Stimulated activated CD8-positive, alpha-beta memory T cell treated with anti-CD3 and anti-CD28 coated beads, Interleukin-7, amount 100 ng/mL, for 1 hour (primary cell): ENCODE measurements at regions not wholly inside any gene's neighbourhood (a gene's known extent, or its start where the extent isn't known, plus 50 kb on each side); places are given as distances from the start of the nearest gene placed in this dataset.

Experiments
- DNase-seq, 2 donors: peaks; one replicate each; pipeline ENCODE4 v3.0.0-alpha.2; 2020; ENCODE audit warnings: low read depth in 2 of 2

- no peak for DNase-seq
Measured at GRCh38 chr4:155616117-155616516, 50.5 kb upstream of the GUCY1A1 start.

- no peak for DNase-seq
Measured at GRCh38 chr4:155615081-155615887, 51.4 kb upstream of the GUCY1A1 start.

DNA sequence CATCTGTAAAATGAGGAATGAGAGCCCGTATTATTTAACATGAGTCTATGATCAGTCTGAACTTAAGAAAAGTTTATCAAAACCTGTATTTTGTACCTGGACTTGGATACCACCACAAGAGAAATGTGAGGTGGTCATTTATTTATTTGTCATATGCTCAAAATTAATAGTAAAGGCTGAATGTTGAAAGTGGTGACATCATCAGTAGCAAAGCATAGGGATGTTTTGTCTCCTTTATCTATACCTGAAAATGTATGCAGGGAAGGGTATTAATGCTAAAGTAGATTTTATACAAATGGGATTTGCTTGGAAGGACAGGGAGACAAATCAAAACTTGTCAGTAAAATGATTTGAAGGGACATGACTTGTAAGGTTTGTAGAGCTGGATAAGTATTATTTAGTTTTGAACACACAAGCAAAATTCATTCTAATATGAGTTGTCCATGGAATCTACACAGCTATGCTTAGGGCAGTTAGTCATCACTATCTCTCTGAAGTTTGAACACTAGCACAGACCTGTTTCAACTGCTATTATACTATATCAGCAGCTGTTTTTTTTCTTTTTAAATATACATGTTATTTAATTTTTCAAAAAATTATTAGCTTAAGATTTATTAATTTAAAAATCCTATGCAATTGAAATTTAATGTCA is 52.4 kb upstream of the GUCY1A1 start:
- DNase-seq: no peak

DNA sequence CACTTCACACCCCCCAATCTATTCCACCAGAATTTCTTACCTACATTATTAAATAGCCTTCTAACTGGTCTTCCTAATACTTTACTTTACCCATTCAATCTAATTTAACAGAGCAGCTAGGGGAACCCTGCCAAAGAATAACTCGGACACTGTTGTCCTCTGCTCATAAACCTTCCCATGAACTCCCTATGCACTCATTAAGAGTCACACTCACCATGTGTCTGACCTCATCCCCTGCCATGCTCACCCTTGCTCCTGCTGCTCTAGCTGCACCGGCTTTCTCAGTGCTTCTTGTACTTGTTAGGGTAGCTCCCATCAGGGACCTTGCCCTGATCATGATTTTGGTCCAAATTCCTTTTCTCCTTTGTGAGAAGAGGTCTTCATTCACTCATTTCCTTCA is 54.6 kb upstream of the GUCY1A1 start:
- DNase-seq: no peak

DNA sequence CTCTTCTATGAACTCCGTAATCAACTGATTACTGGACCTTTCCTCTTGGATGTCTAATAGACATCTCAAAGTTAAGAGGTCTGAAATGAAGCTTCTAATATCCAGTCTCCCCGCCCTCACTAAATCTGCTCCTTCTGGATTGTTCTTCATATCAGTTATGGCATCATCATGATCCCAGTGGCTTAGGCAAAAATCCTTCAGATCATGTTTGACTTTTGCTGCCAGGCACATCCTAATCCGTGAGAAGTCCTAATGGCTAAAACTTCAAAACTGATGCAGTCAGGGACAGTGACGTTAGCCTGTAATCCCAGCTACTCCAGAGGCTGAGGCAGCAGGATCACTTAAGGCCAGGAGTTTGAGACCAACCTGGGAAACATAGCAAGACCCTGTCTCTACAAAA is 55.1 kb upstream of the GUCY1A1 start:
- DNase-seq: no peak

GRCh38 chr4:155610143-155610542 is 56.5 kb upstream of the GUCY1A1 start:
- no peak for DNase-seq

DNA sequence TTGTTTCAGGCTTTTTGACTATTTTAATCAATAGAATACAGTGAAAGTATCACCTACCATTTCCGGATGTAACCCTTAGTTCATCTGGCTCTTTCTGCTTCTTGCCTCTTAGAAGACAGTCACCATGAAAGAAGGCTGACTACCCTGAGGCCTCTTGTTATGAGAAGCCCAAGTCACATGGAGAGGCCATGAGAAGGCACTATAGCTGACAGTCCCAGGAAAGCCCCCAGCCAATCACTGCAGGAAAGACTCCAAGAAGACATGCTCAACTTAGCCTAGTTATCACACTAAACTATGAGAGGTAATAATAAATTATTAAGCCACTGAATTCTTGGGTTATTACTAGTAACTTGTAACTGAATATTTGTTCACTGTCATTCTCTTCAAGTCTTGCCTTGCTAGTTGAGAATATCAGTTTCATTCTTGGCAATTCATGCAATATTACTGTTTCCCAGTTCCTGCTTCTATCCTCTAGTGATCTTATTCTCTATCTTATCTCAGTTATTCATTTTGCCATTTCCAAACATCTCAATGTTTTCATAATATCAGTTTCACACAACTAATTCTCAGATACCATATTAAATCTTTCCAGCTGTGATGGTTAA is 57.1 kb upstream of the GUCY1A1 start:
- no peak for DNase-seq

- DNase-seq: no peak
Measured at GRCh38 chr4:155608225-155608885, 58.3 kb upstream of the GUCY1A1 start.

DNA sequence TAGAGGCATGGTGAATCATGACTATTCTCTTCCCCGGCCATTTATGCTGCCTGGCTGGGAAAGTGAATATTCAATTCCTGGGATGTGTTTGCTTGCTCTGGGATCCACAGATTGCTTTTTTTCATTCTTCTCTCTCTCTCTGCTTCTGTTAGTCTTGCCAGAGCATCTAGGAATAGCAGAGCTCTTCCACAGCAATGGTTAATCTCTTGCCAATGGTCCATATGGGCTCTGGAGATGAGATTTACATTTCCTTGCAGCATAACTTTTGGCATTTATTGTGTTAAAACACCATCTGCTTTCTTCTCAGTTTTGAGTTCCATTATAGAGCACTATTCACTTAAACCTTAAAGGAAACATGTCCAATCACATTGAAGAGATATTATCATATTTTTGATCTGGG is 59.2 kb upstream of the GUCY1A1 start:
- no peak for DNase-seq

DNA sequence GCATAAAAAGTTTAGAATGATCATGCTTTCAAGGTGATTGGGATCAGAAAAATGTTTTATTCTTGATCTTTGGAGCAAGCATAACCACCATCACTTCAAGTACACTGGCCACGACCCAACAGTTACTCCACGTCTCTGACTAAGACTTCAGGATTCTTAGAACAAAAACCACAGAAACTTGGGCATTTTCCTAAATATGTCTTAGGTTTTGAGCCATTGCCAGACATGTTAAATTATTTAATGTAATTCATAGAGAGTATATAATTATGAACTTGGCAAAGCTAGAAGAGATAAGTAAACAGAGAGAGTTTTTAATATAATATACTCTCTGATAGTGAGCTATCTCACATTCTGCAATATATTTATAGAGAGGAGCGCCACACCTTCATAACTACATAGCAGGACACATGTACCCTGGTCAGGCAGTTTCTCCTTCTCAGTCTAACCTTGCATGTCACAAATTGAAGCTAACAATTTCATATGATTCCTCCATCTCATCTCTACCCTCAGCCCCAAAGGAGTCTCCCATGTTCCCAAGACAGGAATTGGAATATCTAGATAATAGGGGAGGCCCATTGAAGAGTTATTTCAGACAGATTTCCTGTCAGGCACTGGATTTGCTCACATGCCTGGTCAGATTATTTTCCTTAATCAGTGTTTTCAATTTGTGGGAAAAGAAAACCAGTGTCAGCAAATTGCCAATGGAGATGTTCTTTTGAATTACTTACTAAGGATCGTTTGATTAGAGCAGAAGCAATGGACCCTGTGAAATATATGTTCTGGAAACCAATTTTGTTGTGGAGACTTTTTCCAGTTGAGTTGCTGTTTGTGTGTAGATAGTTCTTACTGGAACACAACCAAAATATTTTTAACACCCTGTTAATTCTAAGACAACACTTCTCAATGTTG is 61.7 kb upstream of the GUCY1A1 start:
- DNase-seq: no peak

DNA sequence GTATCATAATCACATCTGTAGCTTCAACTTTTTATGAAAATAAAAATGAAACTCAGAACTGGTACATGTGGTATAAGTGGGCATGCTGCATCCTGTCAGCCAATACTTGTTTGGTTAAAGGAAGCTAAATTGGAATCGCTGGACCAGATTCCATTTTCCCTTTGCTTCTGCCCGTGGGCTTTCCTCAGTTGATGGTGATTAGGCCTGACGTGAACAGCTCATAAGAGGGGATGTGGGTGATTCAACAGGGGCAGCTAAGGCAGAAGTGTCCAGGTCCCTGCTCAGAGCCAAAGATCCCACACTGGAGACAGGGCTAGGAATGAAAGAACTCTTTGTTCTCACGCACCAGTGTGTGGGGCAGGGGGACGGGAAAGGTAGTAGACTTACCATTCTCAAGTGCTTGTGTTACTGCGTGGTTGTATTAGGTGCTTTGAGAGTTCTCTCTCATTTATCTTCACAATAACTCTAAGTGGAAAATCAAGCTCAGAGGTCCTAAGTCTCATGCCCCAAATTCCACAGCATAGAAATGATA is 63.2 kb upstream of the GUCY1A1 start:
- no peak for DNase-seq

GRCh38 chr4:155602351-155603140 is 64.1 kb upstream of the GUCY1A1 start:
- no peak for DNase-seq

- DNase-seq: no peak
Measured at GRCh38 chr4:155600244-155600643, 66.4 kb upstream of the GUCY1A1 start.

- no peak for DNase-seq
Measured at GRCh38 chr4:155599596-155599995, 67.1 kb upstream of the GUCY1A1 start.

DNA sequence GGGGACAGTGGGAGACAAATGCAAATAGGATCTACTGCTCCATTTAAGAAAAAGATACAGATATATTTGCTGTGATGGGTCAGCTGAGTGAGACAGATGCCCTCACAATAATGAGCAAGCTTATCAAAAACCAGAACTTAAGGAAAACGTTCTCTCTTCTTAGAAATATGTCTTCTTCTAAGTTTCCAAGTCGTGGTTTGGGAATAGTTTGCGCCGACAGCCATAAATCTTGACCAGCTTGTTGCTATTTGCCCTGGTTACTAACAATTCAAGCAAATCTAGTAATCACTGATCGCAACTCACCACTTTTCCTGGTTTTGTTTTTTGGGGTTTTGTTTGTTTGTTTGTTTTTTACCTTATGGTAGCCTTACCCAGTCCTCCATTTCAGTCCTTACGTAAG is 67.6 kb upstream of the GUCY1A1 start:
- DNase-seq: no peak

DNA sequence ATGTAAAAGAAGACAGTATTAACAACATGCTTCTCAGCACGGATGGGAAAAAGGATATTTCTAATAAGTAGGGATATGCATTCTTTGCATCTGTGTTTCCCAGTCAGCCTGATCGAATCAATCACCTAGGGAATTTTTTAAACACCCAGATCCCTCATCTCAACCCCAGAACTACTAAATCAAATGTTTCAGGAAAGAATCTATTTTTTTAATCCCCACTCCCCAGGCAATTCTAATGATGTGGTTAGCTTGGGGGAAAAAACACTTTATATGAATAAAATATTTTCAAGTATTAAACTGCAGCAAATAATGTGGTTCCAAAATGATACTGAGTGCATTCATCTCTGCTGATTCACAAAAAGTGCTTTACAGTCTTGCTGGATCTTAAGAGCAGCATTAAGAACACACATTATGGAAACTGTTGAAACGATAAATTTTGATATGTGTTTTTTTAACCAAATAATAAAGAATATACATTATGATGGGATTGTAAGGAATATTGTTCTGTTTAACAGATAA is 68.7 kb upstream of the GUCY1A1 start:
- DNase-seq: no peak

DNA sequence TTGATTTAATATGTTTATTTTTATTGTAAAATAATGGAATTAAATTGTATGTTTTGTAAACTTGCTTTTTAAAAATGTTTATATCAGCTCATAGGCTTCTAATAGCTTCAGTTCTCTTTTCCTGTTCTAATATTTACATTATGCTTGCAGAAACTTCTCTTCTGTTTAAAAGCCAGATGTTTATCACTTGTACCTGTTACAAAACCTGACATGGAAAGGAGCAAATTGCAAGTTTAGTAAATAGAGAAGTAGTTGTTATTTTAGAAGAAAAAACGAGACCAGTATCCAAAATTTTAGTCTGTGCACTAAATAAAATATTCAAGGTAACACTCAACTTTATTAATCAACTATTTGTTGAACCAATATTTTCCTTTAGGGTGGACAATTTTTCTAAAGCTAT is 69.4 kb upstream of the GUCY1A1 start:
- no peak for DNase-seq

DNA sequence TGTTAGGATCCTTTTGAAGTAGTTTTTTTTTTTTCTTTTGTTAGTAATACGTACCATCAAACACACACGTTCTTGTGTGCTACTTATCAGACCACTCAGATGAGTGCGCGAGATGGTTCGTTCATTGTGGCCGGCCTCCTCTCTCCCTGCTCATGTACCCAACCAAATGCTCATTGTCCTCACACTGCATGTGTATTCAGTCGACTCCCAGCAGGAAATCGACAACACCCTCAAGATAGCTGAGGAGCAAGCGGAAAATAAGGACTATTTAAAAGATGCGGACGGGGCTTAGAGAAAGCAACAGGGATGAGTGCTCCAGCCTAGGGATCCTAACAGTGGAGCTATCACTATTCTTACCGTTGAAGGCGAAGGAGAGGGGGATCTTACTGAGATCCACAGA is 72.9 kb upstream of the GUCY1A1 start:
- DNase-seq: no peak

- DNase-seq: no peak
Measured at GRCh38 chr4:155592938-155593297, 73.7 kb upstream of the GUCY1A1 start.
